GM12872 (cell line): ENCODE measurements at regions not wholly inside any gene's neighbourhood (a gene's known extent, or its start where the extent isn't known, plus 50 kb on each side); places are given as distances from the start of the nearest gene placed in this dataset.

Experiments
- TF ChIP-seq, protein P1 (sequence below): IDR thresholded peaks from 3 replicates; pipeline ENCODE4 v1.5.1; 2011; ENCODE audit warnings: low read depth, mild to moderate bottlenecking, low read length, moderate library complexity; ENCODE audit not compliant: insufficient read depth

DNA sequence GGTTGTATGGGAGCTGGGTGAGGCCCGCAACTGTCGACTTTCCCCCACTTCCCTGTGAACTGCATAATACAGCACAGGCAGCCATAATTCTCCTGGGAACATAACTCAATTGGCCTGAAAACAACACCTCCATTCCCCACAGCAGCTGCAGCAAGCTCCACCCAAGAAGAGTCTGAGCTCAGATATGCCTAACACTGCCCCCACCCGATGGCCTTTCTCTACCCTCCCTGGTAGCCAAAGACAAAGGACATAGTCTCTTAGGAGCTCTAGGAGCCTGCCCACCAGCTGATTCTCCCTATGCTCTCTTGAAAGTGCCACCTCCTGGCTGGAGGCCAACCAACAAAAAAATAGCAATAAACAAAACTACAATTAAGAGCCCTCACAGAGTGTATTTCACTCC lies 542.7 kb upstream of the LMO3 start:
- TF ChIP-seq, protein P1, sequence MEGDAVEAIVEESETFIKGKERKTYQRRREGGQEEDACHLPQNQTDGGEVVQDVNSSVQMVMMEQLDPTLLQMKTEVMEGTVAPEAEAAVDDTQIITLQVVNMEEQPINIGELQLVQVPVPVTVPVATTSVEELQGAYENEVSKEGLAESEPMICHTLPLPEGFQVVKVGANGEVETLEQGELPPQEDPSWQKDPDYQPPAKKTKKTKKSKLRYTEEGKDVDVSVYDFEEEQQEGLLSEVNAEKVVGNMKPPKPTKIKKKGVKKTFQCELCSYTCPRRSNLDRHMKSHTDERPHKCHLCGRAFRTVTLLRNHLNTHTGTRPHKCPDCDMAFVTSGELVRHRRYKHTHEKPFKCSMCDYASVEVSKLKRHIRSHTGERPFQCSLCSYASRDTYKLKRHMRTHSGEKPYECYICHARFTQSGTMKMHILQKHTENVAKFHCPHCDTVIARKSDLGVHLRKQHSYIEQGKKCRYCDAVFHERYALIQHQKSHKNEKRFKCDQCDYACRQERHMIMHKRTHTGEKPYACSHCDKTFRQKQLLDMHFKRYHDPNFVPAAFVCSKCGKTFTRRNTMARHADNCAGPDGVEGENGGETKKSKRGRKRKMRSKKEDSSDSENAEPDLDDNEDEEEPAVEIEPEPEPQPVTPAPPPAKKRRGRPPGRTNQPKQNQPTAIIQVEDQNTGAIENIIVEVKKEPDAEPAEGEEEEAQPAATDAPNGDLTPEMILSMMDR: no peak

DNA sequence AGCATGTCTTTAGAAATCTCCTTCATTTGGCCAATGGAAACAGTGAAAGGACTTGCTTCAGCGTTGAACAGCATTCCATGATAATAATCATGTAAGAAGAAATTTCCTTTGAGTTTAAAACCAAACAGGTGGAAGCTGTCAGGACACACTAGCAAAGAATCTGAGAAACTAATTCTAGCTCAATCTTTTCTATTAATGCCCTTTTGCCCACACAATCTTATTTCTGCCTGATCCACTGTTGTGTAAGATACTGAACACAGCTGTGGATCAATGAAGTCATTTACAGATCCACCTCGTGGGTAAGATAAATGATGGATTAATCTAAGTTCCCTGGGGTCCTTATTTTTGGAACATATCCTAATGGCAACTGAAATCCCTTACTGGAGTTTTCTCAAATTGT lies 536.9 kb upstream of the LMO3 start:
- TF ChIP-seq, protein P1: no peak

DNA sequence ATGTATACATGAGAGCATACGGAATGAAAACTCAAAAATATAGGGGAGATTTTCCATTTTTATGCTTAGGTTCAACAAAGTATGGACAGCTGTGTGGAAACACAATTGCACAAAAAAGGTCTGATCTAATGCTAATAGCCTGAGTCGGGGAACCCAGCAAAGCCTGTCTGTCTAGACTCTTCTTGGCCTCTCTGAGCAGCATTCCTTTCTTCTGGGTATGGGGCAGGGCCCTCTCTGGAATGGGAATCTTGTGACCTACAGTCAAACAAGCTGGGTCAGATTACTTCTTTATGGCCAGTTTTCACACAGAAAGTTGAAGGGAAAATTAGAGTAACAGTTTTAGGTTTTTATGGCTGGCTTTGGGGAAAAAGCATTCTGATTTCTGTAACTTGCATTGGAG lies 534.0 kb upstream of the LMO3 start:
- TF ChIP-seq, protein P1: no peak

DNA sequence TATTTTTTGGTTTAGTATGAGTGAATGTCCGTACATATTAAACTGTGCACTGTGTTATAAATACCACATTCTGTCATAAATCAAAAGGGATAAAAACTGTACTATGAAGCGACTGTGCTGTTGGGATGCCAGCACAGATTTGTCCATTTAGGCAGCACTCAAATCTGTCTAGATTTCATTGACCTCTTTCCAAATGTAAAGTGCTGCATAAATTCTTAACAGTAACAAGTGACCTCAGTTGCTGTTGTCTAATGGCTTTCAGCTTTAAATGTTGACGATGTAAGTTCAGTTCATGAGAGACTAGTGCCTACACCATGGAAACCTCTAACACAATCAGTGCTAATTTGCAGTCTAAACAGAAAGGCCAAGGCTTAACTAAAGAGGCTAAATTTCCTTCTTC lies 531.4 kb upstream of the LMO3 start:
- TF ChIP-seq, protein P1: no peak

DNA sequence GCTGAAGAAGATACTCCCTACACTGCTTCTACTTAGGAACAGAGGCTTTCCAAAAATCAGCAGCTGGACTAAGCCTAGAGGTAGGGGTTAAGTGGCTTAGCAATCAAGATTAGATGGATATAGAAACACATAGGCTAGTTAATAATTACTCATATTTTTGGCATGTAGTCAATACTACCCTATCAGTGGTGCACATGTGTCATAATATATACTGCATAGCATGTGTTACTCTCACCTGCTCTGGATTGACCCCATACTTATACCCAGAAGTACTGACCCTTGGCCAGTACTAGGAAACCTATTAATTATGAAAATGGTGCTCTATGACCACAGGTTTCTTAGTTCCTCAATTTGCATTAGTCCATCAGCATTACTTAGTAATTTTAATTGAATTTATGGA lies 528.4 kb upstream of the LMO3 start:
- TF ChIP-seq, protein P1: no peak

DNA sequence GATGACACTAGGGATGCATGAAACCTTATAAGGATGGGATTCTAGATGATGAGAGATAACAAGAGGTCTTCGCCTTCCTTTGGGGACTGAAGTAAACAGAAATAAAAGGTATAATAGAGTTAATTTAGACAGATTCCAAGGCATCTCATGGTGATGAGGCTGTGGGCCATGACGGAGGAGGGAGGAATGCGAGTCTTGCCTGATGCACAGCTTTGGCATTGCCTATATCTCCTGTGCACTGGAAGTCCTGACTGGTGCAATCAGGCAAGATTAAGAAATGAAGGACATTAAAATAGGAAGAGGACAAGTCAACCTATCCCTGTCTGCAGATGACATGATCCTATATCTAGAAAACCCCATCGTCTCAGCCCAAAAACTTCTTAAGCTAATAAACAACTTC lies 526.4 kb upstream of the LMO3 start:
- TF ChIP-seq, protein P1: no peak

DNA sequence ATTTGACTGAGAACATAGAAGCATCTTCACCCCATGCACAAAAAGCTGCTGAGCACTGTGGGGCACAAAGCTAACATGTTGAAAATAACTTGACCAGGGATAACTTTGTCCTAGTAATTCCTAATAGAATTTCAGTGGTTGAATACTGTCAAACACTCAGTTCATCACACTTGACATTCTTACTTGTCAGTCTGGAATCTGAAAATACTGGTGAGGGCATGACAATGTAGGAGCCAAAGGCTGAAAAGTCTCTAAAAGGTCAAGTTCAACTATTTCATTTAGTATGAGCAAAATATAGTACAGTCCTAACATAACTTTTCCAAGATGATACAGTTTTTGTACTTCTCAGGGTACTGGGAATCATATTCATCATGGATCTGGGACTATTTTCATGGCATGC lies 504.4 kb upstream of the LMO3 start:
- TF ChIP-seq, protein P1: no peak
